ENCODE measurements at regions not wholly inside any gene's neighbourhood (a gene's known extent, or its start where the extent isn't known, plus 50 kb on each side); places are given as distances from the start of the nearest gene placed in this dataset.

- peak; percentile 26 to 29 (median 28); a peak in 3 of 4 replicates for TF ChIP-seq CTCF (IDR thresholded peaks at IDR 0.05; ENCODE audit: control extremely low read depth in 1 of 3, insufficient read depth in 1 of 3, low read depth in 1 of 3, low read length in 3 of 3)
- TF ChIP-seq SRF (IDR thresholded peaks at IDR 0.05; ENCODE audit: low read depth, low read length), result no peak
- no peak for TF ChIP-seq EP300 (IDR thresholded peaks at IDR 0.05; ENCODE audit: borderline replicate concordance in 1 of 2, low read depth in 2 of 2, low read length in 2 of 2)
- no peak for TF ChIP-seq FOSL1 (IDR thresholded peaks at IDR 0.05; ENCODE audit: insufficient read depth, low read depth, low read length)
- TF ChIP-seq KDM4A (IDR thresholded peaks at IDR 0.05; ENCODE audit: low read depth, low read length, severe bottlenecking), result no peak
- TF ChIP-seq ASH2L (IDR thresholded peaks at IDR 0.05; ENCODE audit: low read length), result no peak
- no peak for TF ChIP-seq CREB1 (IDR thresholded peaks at IDR 0.05)
- no peak for TF ChIP-seq RXRA (IDR thresholded peaks at IDR 0.05; ENCODE audit: insufficient read depth, low read depth, low read length)
- no peak for TF ChIP-seq CBX8 (IDR thresholded peaks at IDR 0.05; ENCODE audit: borderline replicate concordance, low read depth, low read length)
- TF ChIP-seq BACH1 (IDR thresholded peaks at IDR 0.05; ENCODE audit: low read length), result no peak
- no peak for TF ChIP-seq SIN3A (conservative IDR thresholded peaks at IDR 0.05 in 1 of 2, IDR thresholded peaks at IDR 0.05 in 1 of 2; ENCODE audit: low read depth in 1 of 2, low read length in 2 of 2)
- TF ChIP-seq TEAD4 (IDR thresholded peaks at IDR 0.05; ENCODE audit: low read depth, low read length), result 0 out of 2 replicates have a peak, but pooled peaks have one; percentile 57
- TF ChIP-seq ATF3 (IDR thresholded peaks at IDR 0.05; ENCODE audit: insufficient read depth, low read depth, low read length), result no peak
- TF ChIP-seq TAF1 (IDR thresholded peaks at IDR 0.05; ENCODE audit: low read depth, low read length), result no peak
- no peak for TF ChIP-seq E2F6 (IDR thresholded peaks at IDR 0.05)
- TF ChIP-seq USF2 (IDR thresholded peaks at IDR 0.05; ENCODE audit: low read length), result no peak
- no peak for TF ChIP-seq CHD1 (IDR thresholded peaks at IDR 0.05; ENCODE audit: low read depth, low read length)
- TF ChIP-seq GABPA (IDR thresholded peaks at IDR 0.05; ENCODE audit: borderline replicate concordance, insufficient read depth, low read length), result no peak
- TF ChIP-seq TBP (IDR thresholded peaks at IDR 0.05; ENCODE audit: low read depth, low read length), result 0 out of 2 replicates have a peak, but pooled peaks have one; percentile 10
Measured at GRCh38 chr18:49697757-49698524, 115.4 kb downstream of the ACAA2 start (continued).

Measured in H1 (cell line).